OCI-LY3 (cell line): ENCODE measurements at regions not wholly inside any gene's neighbourhood (a gene's known extent, or its start where the extent isn't known, plus 50 kb on each side); places are given as distances from the start of the nearest gene placed in this dataset.

Source experiments
- EZH2phosphoT487 ChIP-seq: fragments of 200-600 bp; shearing (Covaris generic); IDR thresholded peaks from 2 replicates; pipeline ENCODE4 v1.6.1; 2018; ENCODE audit warnings: antibody characterized with exemption, mixed run types, low read depth
- TF ChIP-seq, protein P1 (sequence below): fragments of 200-600, 300-600 bp; sonication (generic); IDR thresholded peaks from 2 replicates; pipeline ENCODE4 v1.5.1; 2014; ENCODE audit warnings: antibody characterized with exemption, low read length, low read depth

DNA sequence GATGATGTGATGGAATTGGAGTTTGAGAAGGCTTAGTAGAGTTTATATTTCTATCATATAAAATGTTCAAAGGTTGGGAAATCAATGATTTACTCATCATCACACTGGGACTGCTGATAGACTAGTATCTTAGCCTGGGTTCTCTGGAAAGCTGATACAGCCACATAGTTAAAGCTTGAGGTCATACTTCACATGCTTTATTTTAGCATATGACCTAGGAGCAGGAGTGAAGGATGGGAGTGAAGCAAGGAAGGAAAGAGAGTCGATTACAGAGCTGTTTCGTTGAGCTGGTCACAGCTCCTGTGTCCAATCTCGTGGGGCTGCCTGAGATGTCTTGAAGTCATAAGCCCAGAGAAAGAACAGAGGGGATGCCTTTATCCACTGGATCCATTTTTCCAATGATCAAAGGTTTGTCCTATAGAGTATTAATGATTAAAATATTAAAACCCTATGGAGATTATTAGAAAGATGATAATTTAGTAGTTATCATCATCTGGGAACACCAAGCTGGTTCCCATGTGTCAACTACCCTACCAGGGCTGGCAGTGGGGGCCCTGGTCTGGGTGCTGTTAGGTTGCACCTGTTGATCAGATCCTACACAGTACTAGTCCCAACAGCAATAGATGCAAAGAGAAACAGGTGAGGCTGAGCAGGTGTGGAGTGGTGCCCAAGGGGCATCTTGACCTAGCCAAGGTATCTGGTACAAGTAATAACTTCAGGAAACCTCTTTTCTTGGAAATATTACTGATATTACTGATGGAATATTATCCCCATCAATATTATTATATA, 77.8 kb downstream of the BAMBI start:
- TF ChIP-seq, protein P1, sequence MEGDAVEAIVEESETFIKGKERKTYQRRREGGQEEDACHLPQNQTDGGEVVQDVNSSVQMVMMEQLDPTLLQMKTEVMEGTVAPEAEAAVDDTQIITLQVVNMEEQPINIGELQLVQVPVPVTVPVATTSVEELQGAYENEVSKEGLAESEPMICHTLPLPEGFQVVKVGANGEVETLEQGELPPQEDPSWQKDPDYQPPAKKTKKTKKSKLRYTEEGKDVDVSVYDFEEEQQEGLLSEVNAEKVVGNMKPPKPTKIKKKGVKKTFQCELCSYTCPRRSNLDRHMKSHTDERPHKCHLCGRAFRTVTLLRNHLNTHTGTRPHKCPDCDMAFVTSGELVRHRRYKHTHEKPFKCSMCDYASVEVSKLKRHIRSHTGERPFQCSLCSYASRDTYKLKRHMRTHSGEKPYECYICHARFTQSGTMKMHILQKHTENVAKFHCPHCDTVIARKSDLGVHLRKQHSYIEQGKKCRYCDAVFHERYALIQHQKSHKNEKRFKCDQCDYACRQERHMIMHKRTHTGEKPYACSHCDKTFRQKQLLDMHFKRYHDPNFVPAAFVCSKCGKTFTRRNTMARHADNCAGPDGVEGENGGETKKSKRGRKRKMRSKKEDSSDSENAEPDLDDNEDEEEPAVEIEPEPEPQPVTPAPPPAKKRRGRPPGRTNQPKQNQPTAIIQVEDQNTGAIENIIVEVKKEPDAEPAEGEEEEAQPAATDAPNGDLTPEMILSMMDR: no peak
- no peak for TF ChIP-seq EZH2phosphoT487
